HG02870 (cell line): ENCODE measurements at regions not wholly inside any gene's neighbourhood (a gene's known extent, or its start where the extent isn't known, plus 50 kb on each side); places are given as distances from the start of the nearest gene placed in this dataset.
"Not testable (repeated sequence)": the region's sequence is repeated elsewhere in the genome, so short reads cannot be mapped to it uniquely, and the experiment has no call there.

Experiments used
- ATAC-seq: cut with Tn5 transposase; IDR thresholded peaks from one replicate; pipeline ENCODE4 v1.9.1; 2021; ENCODE audit warnings: mild to moderate bottlenecking, moderate library complexity; ENCODE audit not compliant: unreplicated experiment

DNA sequence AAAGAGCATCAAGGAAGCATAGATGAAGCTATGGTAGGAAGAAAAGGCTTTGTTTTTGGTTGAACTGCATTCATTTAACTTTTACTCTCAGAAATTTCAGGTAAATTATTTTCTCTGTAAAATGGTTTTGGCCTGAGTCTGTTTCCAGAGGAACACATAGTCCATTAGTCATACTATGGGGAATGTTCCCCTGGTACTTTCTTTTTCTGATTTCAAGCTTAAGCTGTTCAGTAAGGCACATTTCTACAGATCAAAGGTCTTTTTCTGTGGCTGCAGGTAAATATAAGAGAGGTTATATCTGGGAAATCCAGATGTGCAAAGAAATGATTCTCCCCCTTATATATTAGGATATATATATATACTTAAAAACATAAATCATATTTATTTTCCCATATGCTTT is 1744.4 kb upstream of the ADGRL3 start:
- ATAC-seq = no peak

DNA sequence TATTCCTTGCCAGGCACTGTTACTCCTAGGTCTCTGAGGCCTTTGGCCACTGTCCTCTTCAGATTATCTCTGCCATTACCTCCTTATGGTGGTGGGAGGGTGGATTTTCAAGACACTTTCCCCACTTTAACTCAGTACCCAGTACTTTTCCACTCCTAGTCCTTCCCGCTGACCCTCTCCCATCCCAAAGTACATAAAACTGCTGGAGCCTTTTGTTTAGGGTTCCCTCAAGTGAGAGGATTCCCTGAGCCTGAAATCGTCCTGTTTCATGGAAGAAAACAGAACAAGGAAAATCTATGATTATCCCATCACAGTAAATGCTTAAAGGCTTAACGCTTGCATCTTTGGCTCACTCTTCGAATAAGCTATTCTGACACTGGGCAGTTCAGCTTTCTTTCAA is 1742.5 kb upstream of the ADGRL3 start:
- no peak for ATAC-seq

DNA sequence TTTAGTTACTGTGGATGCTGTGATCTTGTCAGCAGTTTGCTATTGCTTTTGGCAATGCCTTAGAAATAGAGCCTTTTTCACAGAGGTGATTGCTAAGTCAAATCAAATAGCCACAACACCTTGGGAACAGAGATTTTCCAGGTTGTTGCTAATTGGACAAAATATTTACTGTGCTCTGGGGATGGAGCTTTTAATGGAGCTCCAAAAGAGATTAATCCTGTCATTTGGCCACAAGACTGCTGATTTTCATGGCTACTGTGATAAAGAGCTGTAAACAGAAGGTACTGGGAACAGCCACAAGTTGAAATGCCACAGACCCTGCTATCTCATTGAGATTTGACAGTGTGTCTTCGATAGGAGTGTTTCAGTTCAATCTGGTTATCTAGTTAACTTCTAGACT is 1715.2 kb upstream of the ADGRL3 start:
- ATAC-seq = no peak

DNA sequence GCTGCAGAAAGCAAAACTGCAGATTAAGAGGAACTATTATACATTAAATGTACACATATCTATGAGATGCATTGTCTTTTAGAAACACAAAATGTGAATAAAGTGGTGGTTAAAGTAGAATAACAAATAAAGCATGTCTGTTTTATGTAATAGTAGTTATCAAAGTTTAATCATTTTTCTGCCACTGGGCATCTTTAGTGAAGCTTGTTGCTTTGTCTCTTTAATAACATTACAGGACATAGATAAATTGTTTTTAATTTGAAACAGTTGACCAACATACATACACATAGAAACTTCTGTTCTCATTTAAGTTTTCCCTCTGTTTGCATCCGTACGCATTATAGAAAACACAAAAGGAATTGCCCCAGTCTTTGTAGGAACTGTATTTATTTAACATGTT is 1700.0 kb upstream of the ADGRL3 start:
- ATAC-seq = no peak

DNA sequence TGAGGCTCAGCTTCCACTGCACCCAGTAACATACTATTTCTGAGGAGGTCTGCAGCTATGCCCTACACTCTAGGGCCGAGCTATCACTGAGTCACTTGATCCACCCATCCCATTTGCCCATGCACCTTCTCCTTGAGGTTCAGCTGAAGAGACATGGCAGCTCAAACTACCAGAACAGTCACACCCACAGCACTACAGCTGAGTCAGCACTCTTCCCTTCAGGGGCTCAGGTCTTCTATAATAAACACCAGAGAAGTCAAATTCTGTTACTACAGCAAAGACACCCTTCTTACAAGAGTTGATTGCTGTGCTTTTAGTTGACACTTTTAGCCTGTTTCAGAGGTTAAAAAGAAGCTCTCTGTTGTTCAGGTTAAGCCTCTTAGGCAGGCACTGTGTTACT is 1696.4 kb upstream of the ADGRL3 start:
- no peak for ATAC-seq

DNA sequence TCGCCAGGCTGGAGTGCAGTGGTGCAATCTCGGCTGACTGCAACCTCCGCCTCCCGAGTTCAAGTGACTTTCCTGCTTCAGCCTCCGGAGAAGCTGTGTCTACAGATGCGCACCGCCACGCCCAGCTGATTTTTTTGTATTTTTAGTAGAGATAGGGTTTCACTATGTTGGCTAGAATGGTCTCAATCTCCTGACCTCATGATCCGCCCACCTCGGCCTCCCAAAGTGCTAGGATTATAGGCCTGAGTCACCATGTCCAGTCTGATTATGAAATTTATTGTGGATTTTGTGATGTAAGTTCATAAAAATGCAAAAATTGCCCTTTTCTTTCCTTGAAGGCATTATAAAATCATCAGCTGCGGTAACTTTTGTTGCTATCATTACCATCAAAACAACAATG is 1688.3 kb upstream of the ADGRL3 start:
- ATAC-seq = not testable (repeated sequence)

DNA sequence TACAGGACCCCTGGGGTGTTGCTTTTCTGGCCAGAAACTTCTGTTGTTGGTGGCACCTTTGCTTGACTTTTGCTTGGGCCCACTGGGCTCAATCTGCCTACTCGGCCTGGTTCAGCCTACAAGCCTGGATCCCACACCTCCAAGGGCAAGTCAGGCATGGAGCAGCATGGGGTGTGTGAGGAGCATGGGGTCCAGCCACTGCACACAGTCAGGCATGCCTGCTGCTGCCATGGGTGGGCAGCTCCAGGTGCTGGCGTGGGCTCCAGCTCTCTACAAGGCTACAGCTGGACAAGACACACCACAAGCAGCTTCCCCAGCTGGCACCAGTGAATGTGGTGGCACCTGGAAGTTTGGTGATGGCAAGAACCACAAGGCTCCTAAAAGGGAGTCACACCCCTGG is 1683.1 kb upstream of the ADGRL3 start:
- ATAC-seq = no peak

DNA sequence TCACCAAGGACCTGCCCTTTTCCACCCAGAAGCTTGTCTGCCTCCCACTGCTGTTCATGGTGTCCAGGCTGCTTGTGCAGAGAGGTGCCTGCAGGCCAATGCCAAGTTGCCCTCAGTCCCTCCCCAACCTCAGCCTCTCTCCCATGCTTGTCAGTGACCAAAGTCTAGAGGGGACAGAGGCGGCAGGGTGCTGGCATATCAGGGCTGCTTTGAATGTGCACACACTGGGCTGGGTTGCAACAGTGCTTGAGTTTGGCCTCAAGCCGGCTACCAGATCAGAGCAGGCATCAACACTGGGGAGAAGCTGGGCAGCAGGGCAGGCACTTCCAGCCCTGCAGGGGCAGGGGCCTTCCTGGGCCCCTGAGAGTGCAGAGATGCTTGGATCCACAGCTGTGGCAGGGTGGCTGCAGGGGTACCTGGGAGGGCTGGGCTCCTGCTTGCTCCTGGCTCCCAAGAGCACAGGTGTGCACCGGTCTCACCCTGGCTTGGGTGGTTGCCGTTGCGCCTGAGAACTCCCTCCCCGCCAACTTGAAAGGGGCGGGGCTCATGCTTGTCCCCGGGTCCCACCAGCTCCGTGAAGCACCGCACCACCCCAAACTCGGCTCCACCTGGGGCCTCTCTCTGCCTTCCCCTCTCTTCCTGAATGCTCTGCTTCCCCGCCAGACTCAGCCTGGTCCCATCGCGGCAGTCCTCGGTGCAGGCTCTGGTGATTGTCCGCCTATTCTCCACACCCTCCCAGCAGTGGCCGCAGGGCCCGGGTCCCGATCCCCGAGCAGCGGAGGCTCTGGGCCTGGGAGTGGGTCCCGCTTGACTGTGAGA is 1681.9 kb upstream of the ADGRL3 start:
- ATAC-seq = no peak

DNA sequence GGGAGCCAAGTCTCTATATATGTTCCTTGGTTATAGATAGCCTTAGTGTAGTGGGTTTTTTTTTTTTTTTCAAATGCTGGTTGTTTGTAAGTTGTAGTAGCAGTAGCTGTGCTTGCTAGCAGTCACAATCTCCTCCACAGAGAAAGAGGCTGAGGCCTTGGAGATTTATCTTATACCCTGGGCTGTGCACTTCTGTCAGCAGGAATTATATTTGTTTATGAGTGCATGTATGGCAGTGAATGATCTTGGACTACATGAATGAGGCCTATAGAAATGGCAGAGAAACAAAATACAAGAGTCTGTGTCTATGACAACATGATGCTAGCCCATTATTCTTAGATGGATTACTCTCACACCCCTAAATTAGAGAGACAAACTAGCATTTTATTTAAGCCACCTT is 1674.2 kb upstream of the ADGRL3 start:
- ATAC-seq = no peak

DNA sequence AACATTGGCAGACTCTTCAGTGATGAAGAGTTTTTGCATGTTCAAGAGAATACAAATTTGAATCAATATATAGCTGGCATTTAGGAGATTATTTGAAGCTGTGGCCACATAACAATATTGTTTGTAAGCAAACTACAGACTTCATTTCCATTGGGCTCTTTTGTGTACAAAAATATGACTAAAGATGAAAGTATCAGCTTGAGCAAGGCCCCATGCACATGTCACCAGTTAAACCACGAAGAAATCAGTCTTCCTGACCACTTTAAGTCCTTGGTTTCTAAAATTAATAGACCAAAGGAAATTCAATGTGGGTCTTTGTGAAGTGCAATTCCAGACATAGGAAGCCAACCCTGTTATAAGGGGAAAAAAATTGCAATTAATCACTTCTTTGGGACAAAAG is 1664.6 kb upstream of the ADGRL3 start:
- ATAC-seq = no peak

DNA sequence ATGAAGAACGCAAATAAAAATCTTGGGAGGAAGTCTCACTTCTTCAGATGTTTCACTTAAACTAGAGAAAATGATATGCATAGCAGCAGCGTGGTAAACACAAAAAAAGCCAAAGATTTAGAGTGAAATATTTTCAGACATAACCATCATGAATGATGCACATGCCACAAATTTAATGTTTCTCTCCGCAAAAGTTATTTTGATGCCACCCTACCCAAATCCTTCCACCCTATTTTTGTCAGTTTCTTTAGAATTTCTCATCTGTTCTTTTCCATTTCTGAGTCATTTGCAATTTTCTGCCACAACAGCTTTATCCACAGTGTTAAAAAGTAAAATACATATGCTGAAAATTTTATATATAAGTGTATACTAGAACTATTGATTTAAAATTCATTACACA is 1663.7 kb upstream of the ADGRL3 start:
- ATAC-seq = no peak

DNA sequence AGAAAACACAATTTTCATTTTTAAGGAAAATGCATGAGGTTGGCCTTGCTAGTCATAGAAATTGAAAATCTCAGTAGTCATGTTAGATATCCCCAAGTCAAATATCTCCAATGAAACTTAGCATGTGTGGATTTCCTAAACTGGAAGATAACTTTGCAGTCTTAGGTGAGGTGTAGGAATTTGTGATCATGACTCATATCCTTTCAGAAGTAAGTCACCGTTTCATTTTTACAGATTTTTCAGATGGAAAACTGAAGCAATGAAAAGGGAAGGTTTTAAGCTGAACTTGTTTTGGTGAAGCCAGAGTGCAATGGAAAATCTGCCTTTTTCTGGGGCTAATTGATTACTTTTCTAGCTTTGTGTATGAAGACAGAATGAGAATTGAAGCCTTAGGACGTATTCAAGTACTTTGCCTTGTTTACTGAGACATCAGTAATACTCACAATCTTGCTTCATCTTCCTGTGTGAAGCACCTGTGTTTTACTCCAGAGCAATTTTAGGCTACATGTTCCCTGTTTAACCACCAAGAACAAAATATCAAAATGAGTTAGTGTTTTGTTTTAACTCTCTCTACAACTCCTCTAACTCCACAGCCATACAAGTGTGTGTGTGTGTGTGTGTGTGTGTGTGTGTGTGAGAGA is 1662.8 kb upstream of the ADGRL3 start:
- ATAC-seq = no peak

DNA sequence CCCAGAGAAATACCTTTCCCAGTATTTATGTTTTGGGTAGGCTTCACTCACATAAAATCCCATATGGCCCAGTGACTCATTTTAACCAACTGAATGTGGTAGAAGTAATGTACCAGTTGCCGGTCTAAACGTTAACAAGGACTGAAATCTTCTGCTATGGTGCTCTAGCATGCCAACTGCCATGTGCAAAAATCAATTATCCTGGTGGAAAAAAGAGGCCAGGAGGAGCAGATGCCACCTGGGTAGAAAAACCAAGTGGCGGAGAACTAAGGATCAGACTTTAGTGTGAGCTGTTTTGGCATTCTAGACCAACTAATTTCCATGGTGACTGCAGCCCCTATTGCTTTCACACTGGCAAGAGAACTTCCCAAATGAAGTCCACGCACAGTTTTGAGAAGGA is 1660.7 kb upstream of the ADGRL3 start:
- ATAC-seq = no peak

DNA sequence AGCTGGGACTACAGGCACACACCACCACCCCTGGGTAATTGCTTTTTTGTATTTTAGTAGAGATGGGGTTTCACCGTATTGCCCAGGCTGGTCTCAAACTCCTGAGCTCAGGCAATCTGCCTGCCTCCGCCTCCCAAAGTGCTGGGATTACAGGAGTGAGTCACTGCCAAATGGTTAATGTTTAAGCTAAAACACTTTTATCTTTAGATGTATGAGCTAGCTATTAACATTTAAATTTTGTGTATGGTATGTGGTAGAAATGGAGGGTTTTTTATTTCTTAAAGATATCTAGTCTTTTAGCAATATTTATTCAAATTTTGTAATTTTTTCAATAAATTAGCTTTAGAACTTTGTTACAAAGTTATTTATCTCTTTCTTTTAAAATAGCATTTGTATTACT is 1659.8 kb upstream of the ADGRL3 start:
- ATAC-seq = no peak

DNA sequence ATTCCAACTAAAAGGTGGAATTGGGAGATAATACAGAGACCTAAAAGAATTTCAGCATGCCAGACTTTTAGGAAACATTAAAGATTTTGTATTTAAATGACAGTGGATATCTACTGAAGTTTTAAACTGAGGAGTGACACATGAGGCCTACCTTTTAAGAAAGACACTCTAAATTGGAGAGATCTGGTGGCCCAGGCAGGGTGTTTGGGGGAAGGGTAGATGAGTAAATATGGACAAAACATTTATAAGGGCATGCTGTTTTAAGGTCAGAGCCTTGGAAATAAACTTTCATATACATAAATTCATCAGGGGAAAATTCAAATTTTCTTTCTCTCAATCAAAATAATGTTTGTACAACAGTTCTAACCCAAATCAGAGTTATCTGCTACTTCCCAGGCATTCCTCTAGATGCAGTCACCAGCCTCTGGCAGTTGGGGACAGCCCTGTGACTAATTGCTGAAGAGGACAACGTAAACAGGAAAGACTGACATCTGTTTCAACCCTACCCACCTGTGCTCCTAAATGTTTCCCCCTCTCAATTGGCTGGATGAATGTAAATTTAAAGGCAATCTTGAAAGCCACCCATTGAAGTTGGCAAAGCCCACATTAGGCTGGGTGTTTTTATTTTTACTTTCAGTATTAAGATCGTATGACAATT is 1646.9 kb upstream of the ADGRL3 start:
- peak; percentile 94 for ATAC-seq

DNA sequence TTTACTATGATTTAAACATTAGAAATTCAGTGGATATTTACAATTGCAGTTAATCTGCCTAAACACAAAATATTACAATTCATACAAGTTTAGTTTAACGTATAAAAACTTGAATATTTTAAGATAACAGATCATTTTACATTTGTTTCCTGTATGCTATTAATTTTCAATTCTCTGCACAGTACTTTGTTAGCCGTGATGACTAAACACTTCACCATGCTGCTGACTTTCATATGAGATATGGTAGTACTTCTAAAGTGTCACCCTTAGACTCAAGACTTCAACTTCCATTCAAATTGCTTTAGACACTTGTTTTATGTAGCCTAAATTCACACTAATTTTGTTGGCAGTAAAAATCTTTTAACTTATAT is 1646.4 kb upstream of the ADGRL3 start:
- no peak for ATAC-seq

DNA sequence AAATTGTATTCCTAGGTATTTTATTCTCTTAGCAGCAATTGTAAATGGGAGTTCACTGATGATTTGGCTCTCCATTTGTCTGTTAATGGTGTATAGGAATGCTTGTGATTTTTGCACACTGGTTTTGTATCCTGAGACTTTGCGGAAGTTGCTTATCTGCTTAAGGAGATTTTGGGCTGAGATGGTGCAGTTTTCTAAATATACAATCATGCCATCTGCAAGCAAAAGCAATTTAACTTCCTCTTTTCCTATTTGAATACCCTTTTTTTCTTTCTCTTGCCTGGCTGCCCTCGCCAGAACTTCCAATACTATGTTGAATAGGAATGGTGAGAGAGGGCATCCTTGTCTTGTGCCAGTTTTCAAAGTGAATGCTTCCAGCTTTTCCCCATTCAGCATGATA is 1643.9 kb upstream of the ADGRL3 start:
- not testable (repeated sequence) for ATAC-seq

DNA sequence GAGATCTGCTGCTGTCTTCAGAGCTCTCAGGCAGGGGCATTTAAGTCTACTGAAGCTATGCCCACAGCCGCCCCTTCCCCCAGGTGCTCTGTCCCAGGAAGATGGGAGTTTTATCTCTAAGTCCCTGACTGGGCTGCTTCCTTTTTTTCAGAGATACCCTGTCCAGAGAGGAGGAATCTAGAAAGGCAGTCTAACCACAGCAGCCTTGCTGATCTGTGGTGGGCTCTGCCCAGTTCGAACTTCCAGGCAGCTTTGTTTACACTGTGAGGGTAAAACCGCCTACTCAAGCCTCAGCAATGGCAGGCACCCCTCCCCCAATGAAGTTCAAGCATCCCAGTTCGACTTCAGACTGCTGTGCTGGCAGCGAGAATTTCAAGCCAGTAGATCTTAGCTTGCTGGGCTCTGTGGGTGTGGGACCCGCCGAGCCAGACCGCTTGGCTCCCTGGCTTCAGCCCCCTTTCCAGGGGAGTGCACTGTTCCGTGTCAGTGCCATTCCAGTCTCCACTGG is 1639.9 kb upstream of the ADGRL3 start:
- not testable (repeated sequence) for ATAC-seq

DNA sequence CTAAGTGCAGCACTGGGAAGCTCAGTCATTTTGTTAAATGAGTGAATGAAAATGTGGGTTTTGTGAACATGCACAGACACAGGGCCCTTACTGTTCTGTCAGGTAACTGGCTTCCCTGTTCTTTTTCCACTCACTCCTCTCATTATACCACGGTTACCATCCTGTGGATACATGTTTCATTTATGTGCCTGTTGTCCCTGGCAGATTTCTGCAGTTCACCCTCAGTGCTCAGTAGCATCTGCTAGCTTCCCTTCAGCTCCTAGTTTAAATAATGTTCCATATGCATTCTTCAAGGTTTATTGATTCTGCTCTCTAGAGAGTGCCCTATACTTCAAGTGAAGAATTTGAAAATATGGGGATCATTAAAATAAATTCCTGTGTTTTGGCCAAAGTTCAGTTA is 1634.3 kb upstream of the ADGRL3 start:
- no peak for ATAC-seq

DNA sequence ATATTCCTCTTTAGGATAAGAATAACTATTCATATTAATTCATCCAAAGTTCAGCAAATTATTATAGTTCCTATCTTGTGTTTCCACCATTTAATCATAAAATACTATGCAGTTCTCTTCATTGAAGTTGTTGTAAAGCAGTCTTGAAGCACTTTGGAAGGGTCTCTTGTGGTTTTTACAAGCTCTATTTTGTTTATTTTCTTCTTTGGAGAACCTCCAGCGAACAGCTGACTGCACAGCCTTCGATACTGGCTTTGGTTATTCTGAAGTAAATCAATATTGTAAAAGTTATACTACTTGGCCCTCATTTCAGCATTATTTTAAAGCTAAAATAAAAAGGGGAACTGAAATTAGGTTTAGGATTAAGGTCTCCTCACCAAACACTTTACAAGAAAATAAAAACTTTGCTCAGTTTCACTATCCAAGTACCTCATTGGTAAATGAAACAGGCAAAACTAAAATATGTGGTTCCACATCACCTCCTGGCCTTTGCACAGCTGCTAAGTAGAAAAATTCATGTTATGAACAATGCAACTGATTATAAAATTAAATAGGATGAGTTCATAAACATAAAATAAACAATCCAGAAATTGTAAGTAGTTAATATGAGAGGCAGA is 1629.2 kb upstream of the ADGRL3 start:
- ATAC-seq = peak; percentile 74

DNA sequence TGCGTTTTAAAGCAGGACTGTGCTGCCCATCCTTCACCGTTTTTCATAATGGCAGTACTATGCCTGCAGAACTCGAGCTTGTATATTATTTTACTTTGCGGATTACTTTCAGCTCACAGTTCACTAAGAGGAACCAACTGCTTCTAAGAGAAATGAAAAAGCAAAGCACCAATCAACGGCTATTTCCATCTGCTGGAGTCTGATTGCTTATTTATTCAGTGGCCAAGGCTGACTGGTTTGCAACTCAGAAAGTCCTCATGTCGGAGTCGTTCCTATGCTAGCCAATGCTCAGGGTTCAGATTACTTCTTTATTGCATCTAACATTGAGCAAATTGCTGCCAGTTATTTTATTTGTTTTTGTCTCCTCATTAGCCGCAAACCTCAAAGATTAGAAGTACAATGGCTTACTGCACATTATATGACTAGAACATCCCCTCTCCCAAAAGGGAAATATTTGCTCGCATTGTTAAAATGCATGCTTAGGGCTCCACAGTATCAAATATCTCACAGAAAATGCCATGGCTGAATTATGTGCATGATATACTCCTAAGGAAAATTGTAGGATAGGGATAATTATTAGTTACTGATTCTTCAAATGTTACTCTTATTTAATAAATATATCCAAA is 1628.2 kb upstream of the ADGRL3 start:
- no peak for ATAC-seq
